Brain microvascular endothelial cell (primary cell): ENCODE measurements at regions not wholly inside any gene's neighbourhood (a gene's known extent, or its start where the extent isn't known, plus 50 kb on each side); places are given as distances from the start of the nearest gene placed in this dataset.
A peak's percentile ranks its signal among the peaks of the same experiment; 100 is the strongest.

ENCODE experiments used
- DNase-seq: peaks from one replicate; pipeline ENCODE4 v3.0.0-alpha.2; 2020
- H3K27ac ChIP-seq: fragments of 250-450 bp; sonication (Bioruptor Pico); 2 replicates; pipeline ENCODE4 v1.5.1; 2020; ENCODE audit warnings: mild to moderate bottlenecking, moderate library complexity
- H3K27me3 ChIP-seq: fragments of 250-450 bp; sonication (Bioruptor Pico); replicated peaks from 2 replicates; pipeline ENCODE4 v1.5.1; 2020; ENCODE audit warnings: mild to moderate bottlenecking
- H3K36me3 ChIP-seq: fragments of 250-450 bp; sonication (Bioruptor Pico); replicated peaks from 2 replicates; pipeline ENCODE4 v1.5.1; 2020; ENCODE audit warnings: mild to moderate bottlenecking
- H3K4me3 ChIP-seq: 2 replicates; pipeline ENCODE4 v1.5.1; 2011; ENCODE audit warnings: low read depth, mild to moderate bottlenecking, control low read depth, low read length, moderate library complexity
- in situ Hi-C: cut with HindIII; loops from 2 replicates; pipeline ENCODE4 v1.10.0; 2017; ENCODE audit warnings: low sequenced_read_pairs, low pct_ligation_motif_present
- TF ChIP-seq, protein P1 (sequence below): IDR thresholded peaks from 2 replicates; pipeline ENCODE4 v1.5.1; 2011; ENCODE audit warnings: low read depth, mild to moderate bottlenecking, moderate library complexity, low read length, control low read depth, inconsistent platforms; ENCODE audit errors: missing control alignments

DNA sequence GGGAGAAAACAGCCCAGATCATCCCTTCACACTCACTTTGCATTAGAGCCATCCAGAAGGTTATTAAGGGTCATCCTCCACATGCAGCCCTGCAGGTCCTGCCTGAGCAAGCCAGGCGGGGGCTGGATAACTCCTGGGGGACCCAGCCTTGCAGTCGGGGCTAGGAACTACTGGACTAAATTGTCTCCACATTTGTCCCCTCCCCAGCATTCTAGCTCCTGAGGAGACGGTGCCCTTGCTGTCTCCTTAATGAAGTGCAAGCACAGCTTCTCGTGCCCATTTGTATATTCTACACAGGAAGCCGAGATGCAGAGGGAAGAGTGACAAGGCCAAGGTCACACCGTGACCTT is 185.2 kb downstream of the C16orf95 start:
- Histone ChIP-seq H3K27me3 (no peaks in the 10 kb centered on the region), H3K36me3 (no peaks in the 10 kb centered on the region), H3K27ac (no peak overlapping the region), H3K4me3 (no peak overlapping the region)
- no peak for DNase-seq
- TF ChIP-seq, protein P1, sequence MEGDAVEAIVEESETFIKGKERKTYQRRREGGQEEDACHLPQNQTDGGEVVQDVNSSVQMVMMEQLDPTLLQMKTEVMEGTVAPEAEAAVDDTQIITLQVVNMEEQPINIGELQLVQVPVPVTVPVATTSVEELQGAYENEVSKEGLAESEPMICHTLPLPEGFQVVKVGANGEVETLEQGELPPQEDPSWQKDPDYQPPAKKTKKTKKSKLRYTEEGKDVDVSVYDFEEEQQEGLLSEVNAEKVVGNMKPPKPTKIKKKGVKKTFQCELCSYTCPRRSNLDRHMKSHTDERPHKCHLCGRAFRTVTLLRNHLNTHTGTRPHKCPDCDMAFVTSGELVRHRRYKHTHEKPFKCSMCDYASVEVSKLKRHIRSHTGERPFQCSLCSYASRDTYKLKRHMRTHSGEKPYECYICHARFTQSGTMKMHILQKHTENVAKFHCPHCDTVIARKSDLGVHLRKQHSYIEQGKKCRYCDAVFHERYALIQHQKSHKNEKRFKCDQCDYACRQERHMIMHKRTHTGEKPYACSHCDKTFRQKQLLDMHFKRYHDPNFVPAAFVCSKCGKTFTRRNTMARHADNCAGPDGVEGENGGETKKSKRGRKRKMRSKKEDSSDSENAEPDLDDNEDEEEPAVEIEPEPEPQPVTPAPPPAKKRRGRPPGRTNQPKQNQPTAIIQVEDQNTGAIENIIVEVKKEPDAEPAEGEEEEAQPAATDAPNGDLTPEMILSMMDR = no peak
- in situ Hi-C loops = no loop called here

DNA sequence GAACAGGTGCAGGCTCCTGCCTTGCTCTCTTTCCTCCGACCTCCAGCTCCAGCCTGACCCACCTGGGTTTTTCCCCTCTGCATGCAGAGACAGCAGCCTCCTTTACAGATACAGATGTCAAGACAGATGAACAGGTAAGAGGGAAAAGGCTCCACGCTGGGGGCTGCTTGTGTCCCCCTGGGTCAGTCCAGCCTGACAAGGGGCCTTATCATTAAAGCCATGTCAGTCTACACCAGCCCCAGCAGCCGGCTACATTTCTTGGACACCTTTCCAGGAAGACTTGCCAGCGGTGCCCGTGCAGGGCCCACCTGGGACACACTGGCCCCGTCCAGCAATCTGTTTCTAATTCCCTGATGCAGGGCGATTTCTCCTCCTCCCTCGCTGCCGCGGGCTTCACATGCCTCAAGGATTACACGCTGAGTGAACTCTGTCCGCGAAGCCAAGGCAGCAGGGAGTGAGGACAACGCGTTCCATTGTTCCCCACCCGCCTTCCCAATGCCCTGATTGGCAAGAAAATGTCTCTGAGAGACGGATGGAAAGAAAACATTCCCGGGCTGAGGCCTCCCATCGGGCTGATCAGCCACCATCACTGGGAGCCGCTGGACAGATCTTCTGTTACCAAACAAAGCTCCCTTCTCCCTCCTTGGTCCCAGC is 184.7 kb downstream of the C16orf95 start:
- peak; percentile 78 for DNase-seq
- no peak overlapping the region for H3K4me3 ChIP-seq
- no peaks in the 10 kb centered on the region for H3K36me3 ChIP-seq
- no peak overlapping the region for H3K27ac ChIP-seq
- TF ChIP-seq, protein P1 = no peak
- in situ Hi-C loops = no loop called here
- H3K27me3 ChIP-seq = no peaks in the 10 kb centered on the region

DNA sequence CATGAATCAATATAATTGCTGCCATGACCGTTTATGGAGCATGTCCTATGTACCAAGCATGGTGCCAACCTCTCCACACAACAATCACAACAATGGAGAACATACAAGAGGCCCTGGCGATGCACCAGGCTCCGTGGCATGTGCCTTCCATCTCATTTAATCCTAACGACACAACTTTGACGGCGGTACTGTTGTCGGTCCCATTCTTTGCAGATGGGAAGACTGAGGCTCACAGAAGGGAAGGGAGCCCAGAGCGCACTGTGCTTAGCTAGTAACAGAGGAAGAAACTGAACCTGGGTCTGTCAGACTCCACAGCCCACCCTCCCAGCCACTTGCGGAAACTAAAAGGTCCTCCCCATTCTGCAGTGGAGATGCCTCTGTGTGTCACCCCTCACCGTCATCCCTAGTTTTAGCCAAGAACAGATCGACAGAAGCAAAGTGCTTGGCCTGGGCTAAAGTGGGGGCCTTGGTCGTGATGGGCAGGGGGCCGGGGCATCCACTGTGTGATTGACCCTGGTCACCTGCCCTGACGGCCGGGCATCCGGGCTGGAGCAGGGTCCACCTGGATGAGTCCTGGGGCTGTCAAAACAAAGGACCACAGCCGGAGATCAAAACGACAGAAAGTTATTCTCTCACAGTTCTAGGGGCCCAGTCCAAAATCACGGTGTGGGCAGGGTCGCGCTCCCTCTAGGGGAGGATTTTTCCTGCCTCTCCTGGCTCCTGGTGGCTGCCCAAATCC is 183.9 kb downstream of the C16orf95 start:
- DNase-seq = no peak
- TF ChIP-seq, protein P1 = no peak
- in situ Hi-C loops = no loop called here

DNA sequence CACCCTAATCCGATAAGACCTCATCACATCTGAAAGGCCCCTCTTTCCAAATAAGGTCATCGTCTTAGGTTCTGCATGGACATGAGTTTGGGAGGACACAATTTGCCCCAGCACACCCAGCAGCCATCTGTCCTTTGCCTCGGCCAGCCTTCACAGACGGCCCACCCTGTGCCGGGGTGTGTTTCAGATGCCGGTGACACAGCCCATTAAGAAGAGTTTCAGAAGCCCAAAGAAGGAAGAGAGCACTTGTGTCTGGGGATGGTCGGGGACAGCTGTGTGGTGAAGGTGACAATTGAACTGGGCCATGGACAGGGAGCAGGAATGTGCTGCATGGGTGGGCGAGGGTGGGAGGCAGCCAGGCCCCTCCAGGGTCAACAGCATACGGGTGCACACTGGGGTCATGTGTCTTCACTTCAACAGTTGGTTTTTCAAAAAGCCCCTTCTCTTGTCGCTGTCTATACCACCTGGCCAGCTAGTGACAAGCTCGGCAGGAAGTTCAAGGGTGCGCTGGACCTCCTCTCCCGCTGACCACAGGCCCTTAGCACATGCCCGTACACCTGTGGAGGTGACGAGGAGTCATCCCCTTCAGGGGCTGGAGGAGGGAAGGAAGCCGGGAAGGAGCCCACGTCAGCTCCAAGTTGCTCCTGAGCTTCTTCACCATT is 183.1 kb downstream of the C16orf95 start:
- Histone ChIP-seq H3K27ac (no peak overlapping the region), H3K27me3 (no peaks in the 10 kb centered on the region), H3K36me3 (no peaks in the 10 kb centered on the region), H3K4me3 (no peak overlapping the region)
- DNase-seq = no peak
- in situ Hi-C loops = no loop called here
- TF ChIP-seq, protein P1 = no peak

More for the DNA sequence above, 183.9 kb downstream of the C16orf95 start:
- Histone ChIP-seq H3K36me3 (no peaks in the 10 kb centered on the region), H3K4me3 (no peak overlapping the region), H3K27ac (no peak overlapping the region), H3K27me3 (no peaks in the 10 kb centered on the region)

DNA sequence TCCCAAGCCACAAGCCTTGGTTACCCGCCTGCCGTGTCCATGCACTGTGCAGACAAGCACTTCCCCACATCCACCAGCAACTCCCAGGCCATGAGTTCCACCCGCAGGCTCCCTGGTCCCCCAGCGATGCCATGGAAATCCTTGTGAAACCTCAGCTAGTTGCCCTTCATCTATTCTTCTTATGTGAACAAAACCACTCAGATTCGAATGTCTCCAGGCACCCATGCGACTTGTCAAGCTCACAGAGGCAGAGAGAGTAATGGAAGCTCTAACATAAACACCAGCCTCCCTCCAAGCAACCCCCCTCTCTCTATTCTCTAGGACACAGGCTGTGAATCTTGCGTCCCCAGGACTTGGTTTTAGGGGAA is 182.6 kb downstream of the C16orf95 start:
- TF ChIP-seq, protein P1 = no peak
- no peak for DNase-seq
- Histone ChIP-seq H3K4me3 (no peak overlapping the region), H3K36me3 (no peaks in the 10 kb centered on the region), H3K27ac (no peak overlapping the region), H3K27me3 (no peaks in the 10 kb centered on the region)
- in situ Hi-C loops = no loop called here
